ENCODE measurements at regions not wholly inside any gene's neighbourhood (a gene's known extent, or its start where the extent isn't known, plus 50 kb on each side); places are given as distances from the start of the nearest gene placed in this dataset.
A peak's percentile ranks its signal among the peaks of the same experiment; 100 is the strongest.

DNA sequence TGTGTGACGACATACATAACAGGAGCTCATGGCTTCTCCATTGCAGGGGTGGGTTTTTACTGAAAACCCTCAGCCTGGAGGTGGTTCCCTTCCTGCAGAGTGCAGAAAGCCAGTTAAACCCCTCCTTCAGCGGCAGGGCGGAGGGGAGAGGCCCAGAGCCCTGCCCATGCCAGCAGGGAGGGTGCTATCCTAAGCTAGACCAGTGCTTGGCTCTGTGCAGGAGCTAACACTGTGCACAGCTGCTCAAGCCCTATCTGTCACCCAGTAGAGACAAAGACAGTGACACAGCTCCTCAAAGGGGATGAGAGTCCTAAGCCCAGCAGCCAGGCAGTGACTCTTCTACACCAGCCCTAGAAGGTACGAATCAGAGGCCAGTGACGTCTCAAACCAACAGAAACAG lies 70.0 kb upstream of the ZSWIM6 start:
- POLR2A ChIA-PET: no interaction called here

DNA sequence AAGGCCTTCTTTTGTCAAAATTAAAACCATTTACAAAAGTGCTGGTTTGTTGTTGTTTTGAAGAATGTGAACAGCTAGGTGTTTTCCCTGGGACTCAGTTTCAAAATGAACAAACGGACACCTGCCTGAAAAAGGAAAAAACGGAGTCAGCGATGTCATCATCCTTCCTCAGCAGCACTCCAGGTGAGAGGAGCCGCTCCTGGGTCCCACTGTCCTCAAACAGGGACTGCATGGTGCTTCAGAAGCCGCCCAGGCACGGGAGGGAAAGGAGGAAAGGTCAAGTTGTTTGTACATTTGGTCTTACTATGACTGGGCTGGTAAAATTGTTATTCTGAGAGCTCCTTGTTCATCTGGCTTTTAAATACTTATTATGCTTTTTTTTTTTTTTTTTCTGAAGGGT lies 69.0 kb upstream of the ZSWIM6 start:
- peaks cover 0 to 9% (median 0%) of the 10 kb centered on the region in 5 donors for H3K27me3 Mint-ChIP-seq
- Histone ChIP-seq H3K9me3 (ENCODE audit: control insufficient read depth in 2 of 3, low read length in 3 of 3) (no peaks in the 10 kb centered on the region), H3K4me1 (ENCODE audit: control insufficient read depth in 2 of 2, insufficient read depth in 2 of 2, low read length in 2 of 2) (no peaks in the 10 kb centered on the region), H3K4me3 (ENCODE audit: low read length) (no peak overlapping the region), H3K27me3 (ENCODE audit: control insufficient read depth in 2 of 2, insufficient read depth in 2 of 2, low read length in 2 of 2) (no peaks in the 10 kb centered on the region), H3K27ac (ENCODE audit: low read depth, low read length) (no peak overlapping the region), H3K36me3 (ENCODE audit: control insufficient read depth in 2 of 3, insufficient read depth in 3 of 3, low read length in 3 of 3) (no peaks in the 10 kb centered on the region)
- ATAC-seq (no peak), DNase-seq (no peak)
- ChIA-PET POLR2A (no interaction called here), CTCF (no interaction called here)
- H3K36me3 Mint-ChIP-seq: peaks cover 0 to 1% (median 0%) of the 10 kb centered on the region in 5 donors
- H3K9me3 Mint-ChIP-seq: peaks cover 0 to 2% (median 0%) of the 10 kb centered on the region in 11 donors
- intact Hi-C loops (cut with micrococcal nuclease): no loop called here
- H3K4me3 Mint-ChIP-seq: no peak overlapping the region
- peaks cover 0 to 8% (median 5%) of the 10 kb centered on the region in 7 donors for H3K4me1 Mint-ChIP-seq
- no peak overlapping the region for H3K27ac Mint-ChIP-seq

More for the DNA sequence above, 70.0 kb upstream of the ZSWIM6 start:
- H3K36me3 Mint-ChIP-seq: peaks cover 0 to under 1% (median 0%) of the 10 kb centered on the region in 5 donors
- CTCF ChIA-PET: no interaction called here
- H3K4me1 Mint-ChIP-seq: peaks cover 0 to 8% (median 5%) of the 10 kb centered on the region in 7 donors
- H3K27me3 Mint-ChIP-seq: peaks cover 0 to 9% (median 0%) of the 10 kb centered on the region in 5 donors
- no peak overlapping the region for H3K4me3 ChIP-seq (ENCODE audit: low read length)
- H3K36me3 ChIP-seq (ENCODE audit: control insufficient read depth in 2 of 3, insufficient read depth in 3 of 3, low read length in 3 of 3): no peaks in the 10 kb centered on the region
- intact Hi-C loops (cut with micrococcal nuclease): no loop called here
- ATAC-seq (peak; percentile 24), DNase-seq (no peak)
- H3K9me3 ChIP-seq (ENCODE audit: control insufficient read depth in 2 of 3, low read length in 3 of 3): no peaks in the 10 kb centered on the region
- peaks cover 0 to 1% (median 0%) of the 10 kb centered on the region in 11 donors for H3K9me3 Mint-ChIP-seq
- H3K4me3 Mint-ChIP-seq: no peak overlapping the region
- no peak overlapping the region for H3K27ac Mint-ChIP-seq
- H3K27me3 ChIP-seq (ENCODE audit: control insufficient read depth in 2 of 2, insufficient read depth in 2 of 2, low read length in 2 of 2): no peaks in the 10 kb centered on the region
- no peaks in the 10 kb centered on the region for H3K4me1 ChIP-seq (ENCODE audit: control insufficient read depth in 2 of 2, insufficient read depth in 2 of 2, low read length in 2 of 2)
- no peak overlapping the region for H3K27ac ChIP-seq (ENCODE audit: low read depth, low read length)

DNA sequence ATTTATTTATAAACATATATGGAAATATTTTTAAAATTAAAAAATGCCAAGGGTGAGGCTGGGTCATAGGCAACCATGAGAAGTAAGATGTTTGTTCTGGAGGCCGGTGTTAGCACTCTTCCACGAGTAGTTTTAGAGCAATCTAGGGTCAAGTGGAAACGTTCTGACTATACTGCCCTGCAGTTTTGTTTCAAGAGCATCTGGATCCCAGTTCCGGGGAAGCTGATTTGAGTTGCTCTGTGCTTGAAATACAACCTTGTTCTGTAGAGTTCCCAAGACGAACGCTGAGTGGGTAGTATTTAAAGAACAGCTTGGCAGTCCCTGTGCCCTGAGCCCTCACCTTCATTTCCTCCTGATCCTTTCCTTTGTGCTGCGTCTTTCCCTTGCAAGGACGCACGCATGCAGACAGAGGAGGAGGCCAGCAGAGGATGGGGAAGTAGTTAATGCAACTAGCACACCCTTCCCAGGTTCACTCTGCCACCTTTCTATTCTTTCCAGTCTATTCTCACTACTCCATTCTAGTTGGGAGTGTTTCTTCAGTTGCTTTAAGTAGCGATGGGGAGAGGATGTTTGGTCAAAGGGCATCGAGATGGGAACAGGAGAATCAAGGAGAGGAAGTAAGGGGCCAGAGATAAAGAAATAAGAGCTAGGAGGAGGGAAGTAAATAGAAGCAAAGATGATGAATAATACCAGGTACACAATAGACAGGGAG lies 68.3 kb upstream of the ZSWIM6 start:
- intact Hi-C loops (cut with micrococcal nuclease): no loop called here
- H3K9me3 ChIP-seq (ENCODE audit: control insufficient read depth in 2 of 3, low read length in 3 of 3): no peaks in the 10 kb centered on the region
- no peak overlapping the region for H3K27ac ChIP-seq (ENCODE audit: low read depth, low read length)
- DNase-seq: no peak
- peaks cover 0 to 11% (median 6%) of the 10 kb centered on the region in 7 donors for H3K4me1 Mint-ChIP-seq
- H3K27me3 Mint-ChIP-seq: peaks cover 0 to 9% (median 0%) of the 10 kb centered on the region in 5 donors
- CTCF ChIA-PET: no interaction called here
- POLR2A ChIA-PET: no interaction called here
- no peaks in the 10 kb centered on the region for H3K4me1 ChIP-seq (ENCODE audit: control insufficient read depth in 2 of 2, insufficient read depth in 2 of 2, low read length in 2 of 2)
- no peak for ATAC-seq
- H3K27me3 ChIP-seq (ENCODE audit: control insufficient read depth in 2 of 2, insufficient read depth in 2 of 2, low read length in 2 of 2): no peaks in the 10 kb centered on the region
- no peak overlapping the region for H3K27ac Mint-ChIP-seq
- peaks cover 0 to 1% (median 0%) of the 10 kb centered on the region in 5 donors for H3K36me3 Mint-ChIP-seq
- peaks cover 0 to 2% (median 0%) of the 10 kb centered on the region in 11 donors for H3K9me3 Mint-ChIP-seq
- no peak overlapping the region for H3K4me3 Mint-ChIP-seq
- no peaks in the 10 kb centered on the region for H3K36me3 ChIP-seq (ENCODE audit: control insufficient read depth in 2 of 3, insufficient read depth in 3 of 3, low read length in 3 of 3)
- H3K4me3 ChIP-seq (ENCODE audit: low read length): no peak overlapping the region

DNA sequence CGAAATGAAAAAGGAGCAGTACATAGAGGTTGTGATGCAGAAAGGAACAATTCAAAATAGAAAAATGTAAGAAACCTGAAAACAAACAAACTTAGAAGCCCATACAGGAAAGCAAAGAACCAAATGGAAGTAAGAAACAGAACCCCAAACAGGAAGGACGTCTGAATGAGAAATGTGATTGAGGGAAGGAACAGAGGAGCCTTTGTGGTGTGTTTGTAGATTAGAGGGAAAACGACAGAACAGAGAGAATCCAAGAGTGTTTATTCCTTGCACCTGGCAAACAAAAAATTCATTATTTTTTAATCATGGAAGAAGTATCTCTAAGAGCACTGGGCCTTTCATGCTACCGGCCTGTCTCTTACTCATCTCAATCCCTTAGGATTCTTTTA lies 67.8 kb upstream of the ZSWIM6 start:
- ChIA-PET POLR2A (no interaction called here), CTCF (no interaction called here)
- ATAC-seq (no peak), DNase-seq (no peak)
- no peak overlapping the region for H3K4me3 Mint-ChIP-seq
- Histone ChIP-seq H3K9me3 (ENCODE audit: control insufficient read depth in 2 of 3, low read length in 3 of 3) (no peaks in the 10 kb centered on the region), H3K4me1 (ENCODE audit: control insufficient read depth in 2 of 2, insufficient read depth in 2 of 2, low read length in 2 of 2) (no peaks in the 10 kb centered on the region), H3K27ac (ENCODE audit: low read depth, low read length) (no peak overlapping the region), H3K36me3 (ENCODE audit: control insufficient read depth in 2 of 3, insufficient read depth in 3 of 3, low read length in 3 of 3) (no peaks in the 10 kb centered on the region), H3K27me3 (ENCODE audit: control insufficient read depth in 2 of 2, insufficient read depth in 2 of 2, low read length in 2 of 2) (no peaks in the 10 kb centered on the region), H3K4me3 (ENCODE audit: low read length) (no peak overlapping the region)
- peaks cover 0 to 2% (median 0%) of the 10 kb centered on the region in 11 donors for H3K9me3 Mint-ChIP-seq
- peaks cover 5 to 17% (median 11%) of the 10 kb centered on the region in 7 donors for H3K4me1 Mint-ChIP-seq
- intact Hi-C loops (cut with micrococcal nuclease): no loop called here
- H3K27me3 Mint-ChIP-seq: peaks cover 0 to 9% (median 0%) of the 10 kb centered on the region in 5 donors
- H3K27ac Mint-ChIP-seq: no peak overlapping the region
- peaks cover 0 to 1% (median 0%) of the 10 kb centered on the region in 5 donors for H3K36me3 Mint-ChIP-seq

DNA sequence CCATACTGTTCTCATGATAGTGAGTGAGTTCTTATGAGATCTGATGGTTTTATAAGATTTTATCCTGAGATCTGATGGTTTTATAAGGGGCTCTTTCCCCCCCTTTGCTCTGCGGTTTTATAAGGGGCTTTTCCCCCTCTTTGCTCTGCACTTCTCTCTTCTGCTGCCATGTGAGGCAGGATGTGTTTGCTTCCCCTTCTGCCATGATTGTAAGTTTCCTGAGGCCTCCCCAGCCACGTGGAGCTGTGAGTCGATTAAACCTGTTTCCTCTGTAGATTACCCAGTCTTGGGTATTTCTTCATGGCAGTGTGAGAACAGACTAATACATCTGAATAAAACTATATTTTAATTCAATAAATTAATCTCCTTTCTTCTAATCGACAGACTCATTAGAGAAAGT lies 64.9 kb upstream of the ZSWIM6 start:
- Mint-ChIP-seq H3K27me3 (peaks cover 0 to 9% (median 0%) of the 10 kb centered on the region in 5 donors), H3K36me3 (peaks cover 0 to 1% (median 0%) of the 10 kb centered on the region in 5 donors), H3K27ac (no peak overlapping the region), H3K4me3 (no peak overlapping the region), H3K9me3 (peaks cover 0 to 2% (median 0%) of the 10 kb centered on the region in 11 donors), H3K4me1 (peaks cover 8 to 22% (median 14%) of the 10 kb centered on the region in 7 donors)
- H3K27ac ChIP-seq (ENCODE audit: low read depth, low read length): no peak overlapping the region
- no peaks in the 10 kb centered on the region for H3K4me1 ChIP-seq (ENCODE audit: control insufficient read depth in 2 of 2, insufficient read depth in 2 of 2, low read length in 2 of 2)
- CTCF ChIA-PET: no interaction called here
- H3K27me3 ChIP-seq (ENCODE audit: control insufficient read depth in 2 of 2, insufficient read depth in 2 of 2, low read length in 2 of 2): no peaks in the 10 kb centered on the region
- POLR2A ChIA-PET: no interaction called here
- H3K4me3 ChIP-seq (ENCODE audit: low read length): no peak overlapping the region
- intact Hi-C loops (cut with micrococcal nuclease): loop anchor here in 1 of 2 donors (5.0 kb wide), 1 partner anchor 85 kb away; no protein-coding TSS in a partner anchor
- H3K36me3 ChIP-seq (ENCODE audit: control insufficient read depth in 2 of 3, insufficient read depth in 3 of 3, low read length in 3 of 3): no peaks in the 10 kb centered on the region
- ATAC-seq (no peak), DNase-seq (no peak)
- no peaks in the 10 kb centered on the region for H3K9me3 ChIP-seq (ENCODE audit: control insufficient read depth in 2 of 3, low read length in 3 of 3)

- Histone ChIP-seq H3K4me3 (ENCODE audit: low read length) (no peak overlapping the region), H3K27me3 (ENCODE audit: control insufficient read depth in 2 of 2, insufficient read depth in 2 of 2, low read length in 2 of 2) (no peaks in the 10 kb centered on the region), H3K27ac (ENCODE audit: low read depth, low read length) (no peak overlapping the region), H3K36me3 (ENCODE audit: control insufficient read depth in 2 of 3, insufficient read depth in 3 of 3, low read length in 3 of 3) (no peaks in the 10 kb centered on the region), H3K9me3 (ENCODE audit: control insufficient read depth in 2 of 3, low read length in 3 of 3) (no peaks in the 10 kb centered on the region), H3K4me1 (ENCODE audit: control insufficient read depth in 2 of 2, insufficient read depth in 2 of 2, low read length in 2 of 2) (no peaks in the 10 kb centered on the region)
- Mint-ChIP-seq H3K27me3 (peaks cover 0 to 9% (median 0%) of the 10 kb centered on the region in 5 donors), H3K4me3 (peak overlapping the region in 5 of 10 donors; percentile 3 to 62 (median 17)), H3K36me3 (peaks cover 0 to 1% (median 0%) of the 10 kb centered on the region in 5 donors), H3K4me1 (peaks cover 8 to 22% (median 14%) of the 10 kb centered on the region in 7 donors), H3K9me3 (peaks cover 0 to 2% (median 0%) of the 10 kb centered on the region in 11 donors), H3K27ac (peak overlapping the region in 4 of 9 donors; percentile 3 to 74 (median 24))
- ATAC-seq: no peak
- DNase-seq: no peak
- intact Hi-C loops (cut with micrococcal nuclease): loop anchor here in 1 of 2 donors (5.0 kb wide), 1 partner anchor 87 kb away; no protein-coding TSS in a partner anchor
- ChIA-PET POLR2A (no interaction called here), CTCF (no interaction called here)
Measured at GRCh38 chr5:61268871-61269270, 63.2 kb upstream of the ZSWIM6 start.

Data from naive thymus-derived CD4-positive, alpha-beta T cell (primary cell).